Stimulated activated CD4-positive, alpha-beta T cell treated with anti-CD3 and anti-CD28 coated beads, Interleukin-1b, Interleukin-23, amount 100 ng/mL, for 48 hours (primary cell): ENCODE measurements at regions not wholly inside any gene's neighbourhood (a gene's known extent, or its start where the extent isn't known, plus 50 kb on each side); places are given as distances from the start of the nearest gene placed in this dataset.
A peak's percentile ranks its signal among the peaks of the same experiment; 100 is the strongest.

Experiments
- DNase-seq: peaks from one replicate; pipeline ENCODE4 v3.0.0-alpha.2; 2020

- no peak for DNase-seq
These were observed 50.7 kb upstream of the FOXB1 start for GRCh38 chr15:59953392-59953883.

GRCh38 chr15:59952960-59953359 lies 51.2 kb upstream of the FOXB1 start:
- DNase-seq, result no peak

GRCh38 chr15:59950603-59951388 lies 53.3 kb upstream of the FOXB1 start:
- no peak for DNase-seq

- DNase-seq, result no peak
These were observed 55.0 kb upstream of the FOXB1 start for GRCh38 chr15:59948924-59949613.

GRCh38 chr15:59946084-59946483 lies 58.0 kb upstream of the FOXB1 start:
- DNase-seq, result no peak

GRCh38 chr15:59945036-59945435 lies 59.1 kb upstream of the FOXB1 start:
- no peak for DNase-seq

- no peak for DNase-seq
These were observed 62.5 kb upstream of the FOXB1 start for GRCh38 chr15:59941612-59942011.

- DNase-seq, result no peak
These were observed 63.2 kb upstream of the FOXB1 start for GRCh38 chr15:59940928-59941327.

GRCh38 chr15:59940456-59940855 lies 63.7 kb upstream of the FOXB1 start:
- DNase-seq, result no peak

- DNase-seq, result no peak
These were observed 67.4 kb upstream of the FOXB1 start for GRCh38 chr15:59936741-59937140.

- no peak for DNase-seq
These were observed 70.5 kb upstream of the FOXB1 start for GRCh38 chr15:59933607-59934006.

GRCh38 chr15:59931646-59932261 lies 72.4 kb upstream of the FOXB1 start:
- no peak for DNase-seq

GRCh38 chr15:59924812-59925522 lies 79.1 kb upstream of the FOXB1 start:
- no peak for DNase-seq

GRCh38 chr15:59924096-59924495 lies 80.0 kb upstream of the FOXB1 start:
- DNase-seq, result no peak

- no peak for DNase-seq
These were observed 80.6 kb upstream of the FOXB1 start for GRCh38 chr15:59923508-59923907.

- peak; percentile 78 for DNase-seq
These were observed 84.8 kb upstream of the FOXB1 start for GRCh38 chr15:59918994-59919951.

GRCh38 chr15:59917504-59918157 lies 86.5 kb upstream of the FOXB1 start:
- peak; percentile 74 for DNase-seq

- no peak for DNase-seq
These were observed 98.1 kb upstream of the FOXB1 start for GRCh38 chr15:59906046-59906445.

- no peak for DNase-seq
These were observed 98.9 kb upstream of the FOXB1 start for GRCh38 chr15:59905176-59905575.

- no peak for DNase-seq
These were observed 99.5 kb upstream of the FOXB1 start for GRCh38 chr15:59904450-59905135.

GRCh38 chr15:59896663-59897074 lies 107.4 kb upstream of the FOXB1 start:
- no peak for DNase-seq
